ENCODE measurements at regions not wholly inside any gene's neighbourhood (a gene's known extent, or its start where the extent isn't known, plus 50 kb on each side); places are given as distances from the start of the nearest gene placed in this dataset.

GRCh38 chr4:11507920-11508319, 79.2 kb upstream of the HS3ST1 start:
- TF ChIP-seq CTCF (IDR thresholded peaks at IDR 0.05) (no peak), POLR2A (IDR thresholded peaks at IDR 0.05) (no peak)
